Effector CD8-positive, alpha-beta T cell (primary cell): ENCODE measurements at regions not wholly inside any gene's neighbourhood (a gene's known extent, or its start where the extent isn't known, plus 50 kb on each side); places are given as distances from the start of the nearest gene placed in this dataset.
A peak's percentile ranks its signal among the peaks of the same experiment; 100 is the strongest.
"Not testable (repeated sequence)": the region's sequence is repeated elsewhere in the genome, so short reads cannot be mapped to it uniquely, and the experiment has no call there.

Experiments used
- DNase-seq: peaks from one replicate; lab custom pipeline; 2025; lab: John Stamatoyannopoulos, UW

- not testable (repeated sequence) for DNase-seq
Observed at GRCh38 chr3:185306286-185306685, 52.4 kb upstream of the EHHADH start.

DNA sequence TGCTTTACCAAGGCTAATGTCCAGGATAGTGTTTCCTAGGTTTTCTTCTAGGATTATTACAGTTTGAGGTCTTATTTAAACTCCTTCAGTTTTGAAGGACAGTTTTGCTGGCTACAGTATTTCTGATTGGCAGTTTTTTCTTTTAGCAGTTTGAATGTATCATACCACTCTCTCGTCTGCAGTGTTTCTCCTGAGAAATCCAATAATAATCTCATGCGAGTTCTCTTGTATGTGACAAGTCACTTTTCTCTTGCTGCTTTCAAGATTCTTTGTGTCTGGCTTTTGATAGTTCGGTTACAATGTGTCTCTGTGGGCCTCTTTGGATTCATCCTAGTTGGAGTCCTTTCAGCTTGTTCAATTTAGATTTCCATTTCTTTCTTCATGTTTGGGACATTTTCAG lies 53.0 kb upstream of the EHHADH start:
- no peak for DNase-seq

- peak; percentile 4 for DNase-seq
Observed at GRCh38 chr3:185308126-185308754, 54.4 kb upstream of the EHHADH start.

DNA sequence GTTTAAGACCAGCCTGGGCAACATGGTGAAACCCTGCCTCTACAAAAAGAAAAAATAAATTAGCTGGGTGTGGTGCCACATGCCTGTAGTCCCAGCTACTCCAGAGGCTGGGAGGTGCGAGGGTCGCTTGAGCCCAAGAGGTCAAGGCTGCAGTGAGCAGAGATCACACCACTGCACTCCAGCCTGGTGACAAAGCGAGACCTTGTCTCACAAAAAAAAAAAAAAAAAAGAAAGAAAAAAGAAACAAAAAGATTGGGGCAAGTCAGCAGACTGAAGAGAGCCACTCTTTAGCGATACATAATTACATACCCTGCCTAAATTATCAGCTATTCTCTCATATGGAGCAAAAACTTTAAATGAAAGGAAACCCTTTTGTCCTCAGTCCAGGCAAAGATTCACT lies 53.6 kb upstream of the MAP3K13 start:
- no peak for DNase-seq

GRCh38 chr3:185309795-185310194 lies 53.1 kb upstream of the MAP3K13 start:
- DNase-seq: no peak

DNA sequence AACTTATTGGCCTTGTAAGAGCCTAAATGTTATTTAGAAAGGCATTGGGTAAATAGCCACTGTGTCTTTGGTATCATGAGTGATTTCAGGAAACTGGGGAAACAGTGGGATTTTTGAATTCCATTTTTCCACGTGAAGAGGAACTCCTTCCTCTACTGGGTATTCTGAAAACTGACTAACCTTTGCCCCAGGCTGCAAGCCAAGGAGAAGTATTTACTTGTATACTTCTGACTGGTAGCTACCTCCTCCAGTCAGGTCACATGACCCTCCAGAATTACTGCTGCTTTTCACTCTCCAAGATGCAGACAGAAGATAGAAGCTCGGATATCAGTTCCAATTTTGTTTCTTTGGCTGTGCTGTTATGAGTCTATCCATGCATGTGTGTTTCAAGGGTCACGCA lies 50.9 kb upstream of the MAP3K13 start:
- no peak for DNase-seq
